Inflammatory macrophage treated with lipopolysaccharide for 4 hours (primary cell): ENCODE measurements at regions not wholly inside any gene's neighbourhood (a gene's known extent, or its start where the extent isn't known, plus 50 kb on each side); places are given as distances from the start of the nearest gene placed in this dataset.

Source experiments
- DNase-seq: peaks from one replicate; pipeline ENCODE4 v3.0.0-alpha.2; 2020

GRCh38 chr9:99327667-99328066 lies 105.6 kb downstream of the SEC61B start:
- no peak for DNase-seq

DNA sequence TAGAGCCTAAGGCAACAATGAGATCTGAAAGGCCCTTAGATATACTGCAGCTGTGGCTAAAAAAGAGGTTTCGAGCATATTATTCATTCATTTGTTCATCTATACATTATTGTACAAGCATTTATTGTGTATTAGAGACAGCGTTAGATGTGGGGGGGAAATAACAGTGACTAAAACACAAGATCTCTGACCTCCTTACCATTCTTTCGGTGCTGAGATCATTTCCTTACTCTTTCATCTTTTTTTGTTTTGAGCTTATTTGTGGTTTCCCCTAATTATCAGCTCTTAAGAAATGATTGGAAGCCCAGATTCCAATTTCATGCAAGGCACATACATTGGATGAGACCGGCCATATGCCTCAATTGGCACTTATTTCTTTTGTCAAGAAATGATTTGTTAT lies 113.2 kb downstream of the SEC61B start:
- DNase-seq = no peak

DNA sequence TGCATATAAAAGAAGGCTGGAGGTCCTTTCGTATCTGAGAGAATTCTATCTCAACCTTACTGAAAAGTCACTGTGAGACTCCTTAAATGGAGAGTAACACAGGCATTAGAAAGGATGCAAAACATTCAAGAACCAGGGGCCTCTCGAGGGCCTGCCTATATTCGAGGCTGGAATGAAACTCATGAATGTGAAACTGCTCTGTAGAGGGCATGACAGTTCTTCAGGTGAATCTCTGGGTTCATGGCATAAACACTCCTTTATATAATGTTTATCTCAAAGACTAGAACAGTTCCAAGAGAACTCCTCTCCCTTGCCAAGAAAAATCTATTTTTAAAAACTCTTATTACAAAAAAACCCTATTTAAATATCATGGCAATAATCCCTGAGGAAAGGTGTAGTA lies 113.9 kb downstream of the SEC61B start:
- DNase-seq = no peak

DNA sequence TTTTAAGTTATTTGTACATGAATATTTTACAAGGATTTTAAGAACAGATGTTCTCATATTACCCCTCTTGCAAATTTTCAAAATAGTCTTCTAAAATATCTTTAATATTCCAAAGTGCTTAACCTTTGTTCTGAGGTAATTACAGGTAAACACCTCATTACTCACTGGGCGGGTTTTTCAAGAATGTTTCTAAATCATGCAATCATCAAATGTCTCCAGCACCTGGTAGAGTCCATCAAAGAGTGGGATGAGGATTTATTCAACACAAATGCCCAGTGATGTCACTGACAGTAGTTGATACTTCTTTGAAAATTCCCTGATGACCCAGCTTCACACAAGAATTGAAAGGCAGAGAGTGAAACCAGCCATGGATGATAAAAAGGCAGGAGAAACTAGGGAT lies 114.4 kb downstream of the SEC61B start:
- DNase-seq = no peak

GRCh38 chr9:99340281-99340680 lies 118.2 kb downstream of the SEC61B start:
- DNase-seq = no peak

DNA sequence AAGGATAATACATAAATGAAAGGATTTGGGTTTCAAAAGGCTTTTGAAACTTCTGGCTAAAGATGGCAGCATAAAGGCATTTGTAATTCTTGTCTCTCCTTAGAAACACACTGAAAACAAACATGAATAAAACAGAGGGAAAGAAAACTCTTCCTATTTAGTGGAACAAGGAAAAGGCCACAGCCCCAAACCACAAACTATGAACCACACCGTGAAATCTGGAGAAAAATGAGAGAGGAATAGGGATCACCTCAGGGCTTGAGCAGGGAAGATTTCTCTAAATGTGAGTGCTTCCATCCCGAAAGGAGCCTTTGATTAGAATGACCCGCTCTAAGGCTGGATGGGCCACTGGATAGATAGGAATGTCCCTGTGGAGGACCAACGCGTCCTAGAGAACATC lies 119.6 kb downstream of the SEC61B start:
- DNase-seq = no peak

- no peak for DNase-seq
Observed at GRCh38 chr9:99345451-99345850, 123.4 kb downstream of the SEC61B start.

- DNase-seq = no peak
Observed at GRCh38 chr9:99345942-99346341, 123.9 kb downstream of the SEC61B start.

DNA sequence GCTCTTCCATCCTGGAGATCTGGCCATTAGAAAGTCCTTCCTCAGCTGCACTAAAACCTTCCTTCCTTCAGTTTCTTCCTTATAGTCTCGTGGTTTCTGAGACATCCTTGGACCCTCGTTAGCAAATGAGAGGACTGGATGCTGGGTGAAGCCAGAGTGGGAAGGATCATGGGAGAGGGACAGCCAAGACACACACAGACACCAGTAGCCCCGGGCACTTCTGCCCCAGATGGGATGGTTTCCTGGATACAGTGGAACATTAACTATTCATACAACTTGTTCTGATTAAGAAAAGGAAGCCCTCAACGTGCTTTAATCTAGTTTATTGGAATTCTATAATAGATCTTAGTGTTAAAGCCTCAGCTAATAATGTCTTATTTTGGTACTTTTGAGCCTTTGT lies 125.5 kb downstream of the SEC61B start:
- DNase-seq = no peak

- no peak for DNase-seq
Observed at GRCh38 chr9:99348289-99348688, 126.2 kb downstream of the SEC61B start.

GRCh38 chr9:99349870-99350269 lies 127.8 kb downstream of the SEC61B start:
- no peak for DNase-seq

DNA sequence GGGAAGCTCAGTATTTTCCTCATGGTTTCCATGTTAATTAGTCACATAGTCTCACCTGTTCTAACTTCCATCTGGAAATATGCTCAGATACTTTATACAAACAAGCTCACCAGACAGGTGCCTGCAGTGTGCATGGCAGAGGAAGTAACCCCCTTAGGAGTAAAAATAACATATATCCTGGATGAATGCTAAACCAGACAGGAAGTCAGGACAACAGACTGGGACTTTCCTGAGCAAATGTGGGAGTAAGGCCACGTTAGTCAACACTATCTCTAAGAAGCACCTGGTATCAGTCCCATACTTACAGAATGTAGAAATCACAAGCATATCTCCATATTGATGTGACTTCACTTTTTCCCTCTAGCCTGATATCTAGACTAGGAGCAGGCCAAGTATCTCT lies 128.4 kb downstream of the SEC61B start:
- no peak for DNase-seq

- DNase-seq = no peak
Observed at GRCh38 chr9:99351647-99352046, 129.6 kb downstream of the SEC61B start.

DNA sequence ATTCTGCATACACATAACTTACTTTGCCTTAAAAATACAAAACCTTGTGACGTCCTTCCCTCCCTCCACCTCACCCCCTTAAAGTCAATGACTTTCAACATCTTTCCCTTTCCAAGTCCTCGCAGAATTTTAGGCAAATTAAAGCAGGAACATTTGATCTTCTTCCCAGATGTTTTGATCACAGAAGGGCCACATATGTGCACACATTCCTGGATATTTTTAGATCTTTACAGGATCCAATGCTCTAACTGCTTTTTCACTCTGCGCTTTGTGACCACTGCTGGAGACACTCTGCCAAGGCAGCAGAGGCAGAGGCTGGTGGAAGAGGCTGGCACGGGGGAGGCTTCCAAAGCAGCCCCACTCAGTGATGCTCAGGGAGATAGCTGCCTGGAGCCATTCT lies 130.7 kb downstream of the SEC61B start:
- DNase-seq = no peak

DNA sequence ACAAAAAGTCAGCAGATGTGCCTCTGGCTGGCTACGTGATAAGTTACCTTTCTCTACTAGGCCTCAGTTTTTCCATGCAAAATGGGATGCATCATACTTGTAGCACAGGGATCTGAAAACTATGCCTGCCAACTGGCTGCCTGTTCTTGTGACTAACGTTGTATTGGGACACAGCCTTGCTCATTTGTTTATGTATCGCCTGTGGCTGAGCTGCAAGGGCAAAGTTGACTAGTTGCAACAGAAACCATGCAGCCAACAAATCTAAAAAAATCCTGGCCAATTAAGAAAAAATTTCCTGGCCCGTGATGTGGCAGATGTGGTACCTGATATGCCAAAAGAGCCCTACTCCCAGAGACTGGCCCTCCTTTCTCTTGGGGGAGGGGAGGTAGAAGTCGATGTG lies 131.3 kb downstream of the SEC61B start:
- DNase-seq = peak; percentile 82

DNA sequence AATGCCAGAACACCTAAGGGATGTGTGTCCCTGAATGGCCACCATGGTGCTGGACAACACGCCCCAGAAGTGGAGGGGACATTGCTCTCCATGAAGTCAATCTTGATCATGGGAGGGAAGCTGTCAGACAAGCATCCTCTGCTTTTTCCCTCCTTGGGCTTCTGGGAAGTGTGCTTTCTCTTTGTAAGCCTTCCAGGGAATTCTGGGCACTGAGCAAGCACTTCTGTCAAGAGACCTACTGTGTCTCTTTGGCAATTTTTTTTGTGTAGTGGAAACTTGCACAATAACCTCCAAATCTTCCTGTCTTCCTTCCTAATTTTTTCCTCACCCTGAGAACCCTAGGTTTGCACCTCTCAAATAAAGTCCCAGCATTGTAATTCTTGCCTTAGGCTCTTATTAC lies 132.0 kb downstream of the SEC61B start:
- DNase-seq = peak; percentile 22

DNA sequence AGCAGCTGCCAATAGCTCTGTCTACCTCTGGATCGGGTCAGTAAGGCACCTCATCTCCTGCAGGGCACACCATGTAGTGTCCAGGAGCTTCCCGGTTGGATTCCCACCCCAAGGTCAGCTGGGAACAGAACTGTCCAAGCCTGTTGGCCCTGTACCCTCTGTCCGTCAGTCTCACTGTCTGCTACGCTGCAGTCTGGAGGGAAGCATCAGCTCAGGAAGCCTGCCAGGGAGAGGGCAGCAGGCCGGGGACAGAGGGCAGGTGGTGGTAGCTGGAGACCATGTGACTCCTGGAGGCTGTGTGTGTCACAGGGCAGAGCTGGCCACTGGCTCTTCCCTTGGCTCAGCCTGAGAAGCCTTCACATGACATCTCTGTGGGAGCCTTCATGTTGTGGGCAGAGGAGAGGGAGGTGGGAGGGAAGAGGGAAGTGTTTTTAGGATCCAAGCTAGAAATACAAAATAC lies 134.5 kb downstream of the SEC61B start:
- DNase-seq = peak; percentile 93

- peak; percentile 86 for DNase-seq
Observed at GRCh38 chr9:99357575-99357974, 135.5 kb downstream of the SEC61B start.

- DNase-seq = no peak
Observed at GRCh38 chr9:99358668-99359067, 136.6 kb downstream of the SEC61B start.

GRCh38 chr9:99359336-99359735 lies 137.3 kb downstream of the SEC61B start:
- no peak for DNase-seq

DNA sequence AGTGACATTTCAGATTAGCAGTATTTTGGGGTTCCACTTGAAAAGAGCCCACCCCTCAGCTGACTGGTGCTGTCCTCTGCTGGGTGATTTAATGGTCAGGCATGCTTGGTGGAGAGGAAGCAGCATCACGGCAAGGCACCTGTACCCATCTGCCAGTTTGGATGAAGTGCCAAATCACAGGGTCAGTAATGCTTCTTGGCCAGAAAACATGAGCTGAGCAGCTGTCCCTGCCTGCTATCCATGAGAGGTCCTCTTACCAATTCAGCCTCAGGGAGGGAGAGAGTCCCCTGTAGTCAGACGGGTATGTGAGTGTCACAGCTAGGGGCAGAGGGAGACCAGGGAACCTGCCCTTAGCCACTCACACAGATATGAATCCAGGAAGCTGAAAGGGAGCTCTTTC lies 137.9 kb downstream of the SEC61B start:
- no peak for DNase-seq

DNA sequence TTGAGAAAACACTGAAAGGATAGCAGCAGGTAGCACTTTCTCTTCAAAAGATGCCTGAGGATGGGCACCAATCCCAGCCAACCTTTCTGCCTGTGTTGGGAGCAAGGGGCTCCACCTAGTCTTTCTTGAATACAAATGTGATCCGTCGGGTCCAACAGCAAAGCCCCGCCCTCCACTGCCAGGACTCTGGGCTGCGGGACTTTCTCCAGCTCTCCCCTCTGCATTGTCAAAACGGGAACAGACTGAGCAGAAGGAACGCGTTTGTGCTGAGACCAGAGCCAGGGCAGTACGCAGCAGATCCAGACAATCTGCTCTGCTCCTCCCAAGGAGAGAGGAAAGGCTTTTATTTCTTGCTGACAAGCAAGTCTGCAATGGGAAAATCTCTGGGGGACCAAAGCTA lies 139.7 kb downstream of the SEC61B start:
- DNase-seq = peak; percentile 34

DNA sequence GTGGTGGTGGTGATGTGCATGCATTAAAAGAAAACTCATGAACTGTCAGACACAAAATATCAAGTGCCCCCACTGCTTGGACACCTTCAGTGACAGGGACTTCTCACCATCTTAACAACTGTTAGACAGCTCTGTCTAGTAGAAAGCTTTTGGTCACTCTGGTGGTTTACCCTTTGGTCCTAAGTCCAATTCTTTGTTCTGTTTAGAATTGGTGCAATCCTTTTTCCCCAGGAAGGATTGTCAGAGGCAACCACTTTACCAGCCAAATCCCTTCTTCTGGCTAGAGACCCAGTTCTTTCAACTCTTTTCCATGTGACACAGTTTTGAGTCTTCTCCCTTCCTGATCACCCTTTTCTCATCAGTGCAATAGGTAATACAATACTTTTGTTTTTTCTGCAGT lies 140.2 kb downstream of the SEC61B start:
- DNase-seq = no peak

DNA sequence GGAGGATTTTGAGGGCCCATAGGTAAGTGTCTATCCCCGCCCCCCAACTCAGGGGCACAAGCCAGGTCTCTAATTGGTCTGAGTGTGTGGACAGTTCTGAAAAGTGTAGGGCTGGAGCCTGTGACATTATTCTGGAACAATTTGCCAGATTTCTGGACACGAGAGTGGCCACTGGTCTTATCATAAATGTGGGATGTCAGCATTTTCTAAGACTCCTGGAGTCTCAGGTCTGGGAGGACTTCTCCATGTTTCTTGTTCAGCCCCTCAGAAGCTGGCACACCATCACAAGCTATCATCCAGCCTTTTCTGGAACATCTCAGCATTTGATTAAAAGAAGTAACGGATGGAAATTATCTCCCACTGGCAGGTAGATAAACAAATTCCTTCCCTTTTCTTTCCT lies 141.4 kb downstream of the SEC61B start:
- DNase-seq = no peak

- DNase-seq = no peak
Observed at GRCh38 chr9:99365233-99365980, 143.3 kb downstream of the SEC61B start.
